ENCODE measurements at regions not wholly inside any gene's neighbourhood (a gene's known extent, or its start where the extent isn't known, plus 50 kb on each side); places are given as distances from the start of the nearest gene placed in this dataset.

DNA sequence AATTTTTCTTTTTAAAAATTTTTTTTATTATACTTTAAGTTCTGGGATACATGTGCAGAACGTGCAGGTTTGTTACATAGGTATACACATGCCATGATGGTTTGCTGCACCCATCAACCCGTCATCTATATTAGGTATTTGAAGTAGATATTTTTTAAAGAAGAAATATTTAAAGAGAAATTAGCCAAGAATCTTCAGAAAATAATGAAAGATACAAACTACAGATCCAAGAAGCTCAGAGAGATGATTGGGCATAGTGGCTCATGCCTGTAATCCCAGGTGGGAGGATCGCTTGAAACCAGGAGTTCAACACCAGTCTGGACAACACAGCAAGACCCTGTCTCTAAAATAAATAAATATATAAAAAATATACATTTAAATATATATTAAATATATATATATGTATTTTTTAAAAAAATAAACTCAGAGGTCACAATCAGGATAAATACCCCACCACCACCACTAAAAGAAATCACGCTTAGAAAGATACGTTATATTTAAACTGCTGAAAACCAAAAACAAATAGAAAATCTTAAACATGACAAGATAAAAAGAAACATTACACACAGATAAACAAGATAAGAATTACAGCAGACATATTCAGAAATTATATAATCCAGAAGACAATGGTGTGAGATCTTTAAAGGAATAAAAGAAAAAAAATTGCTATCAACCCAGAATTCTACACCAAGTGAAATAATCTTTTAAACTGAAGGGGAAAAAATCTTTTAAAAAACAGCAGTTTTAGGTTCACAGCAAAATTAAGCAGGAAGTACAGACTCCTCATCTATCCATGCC lies 57.5 kb downstream of the CSF2 start:
- DNase-seq (ENCODE audit: low read depth) = no peak

- DNase-seq (ENCODE audit: low read depth) = no peak
Measured at GRCh38 chr5:132132138-132132537, 58.5 kb downstream of the CSF2 start.

GRCh38 chr5:132134384-132134783 lies 60.8 kb downstream of the CSF2 start:
- DNase-seq (ENCODE audit: low read depth) = peak; percentile 45

- DNase-seq (ENCODE audit: low read depth) = peak; percentile 66
Measured at GRCh38 chr5:132136906-132137305, 63.3 kb downstream of the CSF2 start.

DNA sequence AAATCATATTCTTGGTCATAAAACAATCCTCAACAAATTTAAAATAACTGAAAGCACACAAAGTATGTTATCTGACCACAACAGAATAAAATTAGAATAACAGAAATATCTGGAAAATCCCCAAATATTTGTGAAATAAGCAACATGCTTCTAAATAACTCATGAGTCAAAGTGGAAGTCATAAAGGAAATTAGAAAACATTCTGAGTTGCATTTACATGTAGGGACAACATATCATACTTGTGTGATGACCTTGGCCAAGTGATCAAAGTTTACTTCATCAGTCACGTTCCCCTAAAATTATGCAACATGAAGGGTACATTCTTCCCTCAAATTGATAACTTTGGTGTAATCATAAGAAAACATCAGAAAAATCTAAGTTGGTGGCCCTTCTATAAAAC lies 64.7 kb downstream of the CSF2 start:
- DNase-seq (ENCODE audit: low read depth) = peak; percentile 42
